ENCODE measurements at regions not wholly inside any gene's neighbourhood (a gene's known extent, or its start where the extent isn't known, plus 50 kb on each side); places are given as distances from the start of the nearest gene placed in this dataset.

DNA sequence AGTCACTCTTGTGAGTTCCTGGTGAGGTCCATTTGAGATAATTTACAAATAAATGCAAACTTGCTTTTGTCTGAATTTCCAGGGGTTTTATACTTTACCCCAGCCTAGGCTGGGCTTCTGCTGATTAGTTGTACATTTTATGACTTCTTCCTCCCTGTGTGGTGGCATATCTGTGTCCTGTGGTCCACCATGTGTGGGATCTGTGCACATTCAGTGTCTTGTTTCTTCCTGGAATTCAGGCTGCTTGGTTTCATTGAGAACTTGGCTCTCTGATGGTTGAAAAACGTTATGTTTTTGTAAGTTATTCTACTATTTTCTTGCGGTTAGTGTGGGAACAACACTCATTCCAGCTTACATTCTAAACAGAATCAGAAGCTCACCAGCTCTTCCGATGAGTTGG lies 523.4 kb upstream of the PFKP start:
- TF ChIP-seq, protein P1, sequence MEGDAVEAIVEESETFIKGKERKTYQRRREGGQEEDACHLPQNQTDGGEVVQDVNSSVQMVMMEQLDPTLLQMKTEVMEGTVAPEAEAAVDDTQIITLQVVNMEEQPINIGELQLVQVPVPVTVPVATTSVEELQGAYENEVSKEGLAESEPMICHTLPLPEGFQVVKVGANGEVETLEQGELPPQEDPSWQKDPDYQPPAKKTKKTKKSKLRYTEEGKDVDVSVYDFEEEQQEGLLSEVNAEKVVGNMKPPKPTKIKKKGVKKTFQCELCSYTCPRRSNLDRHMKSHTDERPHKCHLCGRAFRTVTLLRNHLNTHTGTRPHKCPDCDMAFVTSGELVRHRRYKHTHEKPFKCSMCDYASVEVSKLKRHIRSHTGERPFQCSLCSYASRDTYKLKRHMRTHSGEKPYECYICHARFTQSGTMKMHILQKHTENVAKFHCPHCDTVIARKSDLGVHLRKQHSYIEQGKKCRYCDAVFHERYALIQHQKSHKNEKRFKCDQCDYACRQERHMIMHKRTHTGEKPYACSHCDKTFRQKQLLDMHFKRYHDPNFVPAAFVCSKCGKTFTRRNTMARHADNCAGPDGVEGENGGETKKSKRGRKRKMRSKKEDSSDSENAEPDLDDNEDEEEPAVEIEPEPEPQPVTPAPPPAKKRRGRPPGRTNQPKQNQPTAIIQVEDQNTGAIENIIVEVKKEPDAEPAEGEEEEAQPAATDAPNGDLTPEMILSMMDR (tag by site-specific recombination; IDR thresholded peaks at IDR 0.05) = no peak
- TF ChIP-seq ZNF211 (tag by site-specific recombination; IDR thresholded peaks at IDR 0.05; ENCODE audit: low read depth) = no peak
- TF ChIP-seq, protein P2, sequence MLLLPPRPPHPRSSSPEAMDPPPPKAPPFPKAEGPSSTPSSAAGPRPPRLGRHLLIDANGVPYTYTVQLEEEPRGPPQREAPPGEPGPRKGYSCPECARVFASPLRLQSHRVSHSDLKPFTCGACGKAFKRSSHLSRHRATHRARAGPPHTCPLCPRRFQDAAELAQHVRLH (tag by site-specific recombination; IDR thresholded peaks at IDR 0.05) = no peak
- TF ChIP-seq ZNF133 (tag by site-specific recombination; IDR thresholded peaks at IDR 0.05) = no peak
- no peak for TF ChIP-seq ZNF639 (tag by site-specific recombination; IDR thresholded peaks at IDR 0.05)
- no peak for TF ChIP-seq ZNF560 (tag by site-specific recombination; IDR thresholded peaks at IDR 0.05; ENCODE audit: borderline replicate concordance)
- TF ChIP-seq ZNF354C (tag by site-specific recombination; IDR thresholded peaks at IDR 0.05; ENCODE audit: borderline replicate concordance, low read depth) = no peak
- no peak for TF ChIP-seq YY1 (tag by site-specific recombination; IDR thresholded peaks at IDR 0.05)
